ENCODE measurements at regions not wholly inside any gene's neighbourhood (a gene's known extent, or its start where the extent isn't known, plus 50 kb on each side); places are given as distances from the start of the nearest gene placed in this dataset.

DNA sequence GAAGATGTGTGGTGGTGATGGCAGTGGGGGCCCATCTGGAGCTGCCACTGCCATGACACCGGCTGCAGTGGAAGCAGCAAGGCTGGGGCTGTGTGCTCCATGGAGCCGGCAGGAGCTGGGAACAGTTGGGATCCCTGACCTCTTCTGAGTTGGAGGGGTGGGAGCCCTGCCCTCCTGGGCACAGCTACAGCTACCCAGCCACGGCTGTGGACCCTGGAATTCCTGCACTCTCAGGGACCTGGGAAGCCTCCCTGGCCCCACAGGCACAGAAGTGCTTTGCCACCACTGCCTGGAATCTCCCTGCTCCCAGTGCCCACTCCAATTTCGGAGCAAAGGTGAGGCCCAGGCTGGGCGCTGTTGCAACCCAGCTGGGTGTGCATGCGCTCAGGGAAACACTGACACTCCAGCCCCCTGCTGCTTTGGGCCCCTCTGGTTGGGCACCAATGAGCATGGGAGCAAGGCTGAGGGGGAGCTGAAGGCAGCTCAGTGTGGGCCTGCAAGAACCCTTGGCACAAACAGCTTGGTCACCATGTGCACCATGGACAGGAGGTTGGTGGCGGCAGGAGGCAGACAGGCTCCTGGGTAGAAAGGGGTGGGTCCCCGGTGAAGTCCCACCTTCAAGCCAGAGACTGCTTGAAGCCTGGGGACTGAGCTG is 817.6 kb downstream of the KCNT2 start:
- TF ChIP-seq, protein P1, sequence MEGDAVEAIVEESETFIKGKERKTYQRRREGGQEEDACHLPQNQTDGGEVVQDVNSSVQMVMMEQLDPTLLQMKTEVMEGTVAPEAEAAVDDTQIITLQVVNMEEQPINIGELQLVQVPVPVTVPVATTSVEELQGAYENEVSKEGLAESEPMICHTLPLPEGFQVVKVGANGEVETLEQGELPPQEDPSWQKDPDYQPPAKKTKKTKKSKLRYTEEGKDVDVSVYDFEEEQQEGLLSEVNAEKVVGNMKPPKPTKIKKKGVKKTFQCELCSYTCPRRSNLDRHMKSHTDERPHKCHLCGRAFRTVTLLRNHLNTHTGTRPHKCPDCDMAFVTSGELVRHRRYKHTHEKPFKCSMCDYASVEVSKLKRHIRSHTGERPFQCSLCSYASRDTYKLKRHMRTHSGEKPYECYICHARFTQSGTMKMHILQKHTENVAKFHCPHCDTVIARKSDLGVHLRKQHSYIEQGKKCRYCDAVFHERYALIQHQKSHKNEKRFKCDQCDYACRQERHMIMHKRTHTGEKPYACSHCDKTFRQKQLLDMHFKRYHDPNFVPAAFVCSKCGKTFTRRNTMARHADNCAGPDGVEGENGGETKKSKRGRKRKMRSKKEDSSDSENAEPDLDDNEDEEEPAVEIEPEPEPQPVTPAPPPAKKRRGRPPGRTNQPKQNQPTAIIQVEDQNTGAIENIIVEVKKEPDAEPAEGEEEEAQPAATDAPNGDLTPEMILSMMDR (IDR thresholded peaks at IDR 0.05; ENCODE audit: control insufficient read depth, insufficient read depth, low read depth, low read length, missing control alignments), result no peak
- no peak overlapping the region for H3K4me3 ChIP-seq (ENCODE audit: control insufficient read depth, low read depth, low read length)
- DNase-seq (ENCODE audit: low read depth), result no peak

DNA sequence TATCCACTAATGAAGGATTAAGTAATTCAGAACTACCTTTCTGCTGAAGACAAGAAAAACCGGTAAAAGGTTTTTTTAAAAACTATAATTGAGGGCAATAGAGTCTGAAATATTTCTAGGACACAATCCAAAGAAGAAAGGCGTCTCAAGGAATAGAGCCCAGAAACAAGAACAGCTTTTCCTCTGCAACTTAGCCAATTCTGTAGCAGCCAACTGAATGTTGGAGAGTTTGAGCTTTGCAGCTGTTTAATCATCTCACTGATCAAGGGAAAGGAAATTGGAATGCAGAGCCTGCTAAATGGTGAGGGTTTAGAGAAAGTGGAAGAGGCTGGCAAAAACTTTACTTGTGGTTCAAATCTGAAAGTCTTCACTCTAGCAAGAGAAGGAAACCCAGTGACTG is 818.9 kb downstream of the KCNT2 start:
- DNase-seq (ENCODE audit: low read depth), result no peak
- TF ChIP-seq, protein P1 (IDR thresholded peaks at IDR 0.05; ENCODE audit: control insufficient read depth, insufficient read depth, low read depth, low read length, missing control alignments), result no peak
- no peak overlapping the region for H3K4me3 ChIP-seq (ENCODE audit: control insufficient read depth, low read depth, low read length)

DNA sequence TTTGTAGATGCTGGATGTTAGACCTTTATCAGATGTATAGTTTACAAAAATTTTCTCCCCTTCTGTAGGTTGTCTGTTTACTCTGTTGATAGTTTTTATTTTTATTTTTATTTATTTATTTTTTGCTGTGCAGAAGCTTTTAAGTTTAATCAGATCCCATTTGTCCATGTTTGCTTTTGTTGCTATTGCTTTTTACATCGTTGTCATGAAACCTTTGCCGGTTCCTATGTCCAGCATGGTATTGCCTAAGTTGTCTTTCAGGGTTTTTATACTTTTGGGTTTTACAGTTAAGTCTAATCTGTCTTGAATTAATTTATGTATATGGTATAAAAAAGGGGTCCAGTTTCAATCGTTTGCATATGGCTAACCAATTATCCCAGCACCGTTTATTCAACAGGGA is 819.5 kb downstream of the KCNT2 start:
- no peak for DNase-seq (ENCODE audit: low read depth)
- no peak overlapping the region for H3K4me3 ChIP-seq (ENCODE audit: control insufficient read depth, low read depth, low read length)
- TF ChIP-seq, protein P1 (IDR thresholded peaks at IDR 0.05; ENCODE audit: control insufficient read depth, insufficient read depth, low read depth, low read length, missing control alignments), result no peak

GRCh38 chr1:195785830-195786229 is 822.4 kb downstream of the KCNT2 start:
- no peak overlapping the region for H3K4me3 ChIP-seq (ENCODE audit: control insufficient read depth, low read depth, low read length)
- no peak for DNase-seq (ENCODE audit: low read depth)
- TF ChIP-seq, protein P1 (IDR thresholded peaks at IDR 0.05; ENCODE audit: control insufficient read depth, insufficient read depth, low read depth, low read length, missing control alignments), result no peak

GRCh38 chr1:195773931-195774330 is 834.3 kb downstream of the KCNT2 start:
- TF ChIP-seq, protein P1 (IDR thresholded peaks at IDR 0.05; ENCODE audit: control insufficient read depth, insufficient read depth, low read depth, low read length, missing control alignments), result no peak
- H3K4me3 ChIP-seq (ENCODE audit: control insufficient read depth, low read depth, low read length), result no peak overlapping the region
- no peak for DNase-seq (ENCODE audit: low read depth)

DNA sequence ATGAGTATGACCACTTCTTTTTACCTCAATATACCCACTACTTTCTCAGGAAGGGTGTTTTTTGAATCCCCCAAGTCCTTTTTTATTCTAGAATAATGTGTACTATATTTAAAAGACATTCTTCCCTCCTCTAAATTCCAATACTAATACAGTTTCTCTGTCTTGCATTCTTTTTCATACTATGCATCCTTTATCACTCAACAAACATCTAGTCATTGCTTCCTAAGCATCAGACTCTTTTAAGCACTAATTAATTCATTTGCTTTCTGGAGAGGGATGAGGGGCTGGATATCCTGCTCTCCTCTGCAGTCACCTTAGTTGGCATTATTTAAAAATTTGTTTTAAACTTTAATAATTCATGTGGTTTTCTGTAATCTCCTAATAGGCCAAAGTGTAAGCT is 838.8 kb downstream of the KCNT2 start:
- no peak for DNase-seq (ENCODE audit: low read depth)

More for the DNA sequence above, 838.8 kb downstream of the KCNT2 start:
- TF ChIP-seq, protein P1 (IDR thresholded peaks at IDR 0.05; ENCODE audit: control insufficient read depth, insufficient read depth, low read depth, low read length, missing control alignments), result no peak
- no peak overlapping the region for H3K4me3 ChIP-seq (ENCODE audit: control insufficient read depth, low read depth, low read length)

Data from AG09309 (cell line).